ENCODE measurements at regions not wholly inside any gene's neighbourhood (a gene's known extent, or its start where the extent isn't known, plus 50 kb on each side); places are given as distances from the start of the nearest gene placed in this dataset.

DNA sequence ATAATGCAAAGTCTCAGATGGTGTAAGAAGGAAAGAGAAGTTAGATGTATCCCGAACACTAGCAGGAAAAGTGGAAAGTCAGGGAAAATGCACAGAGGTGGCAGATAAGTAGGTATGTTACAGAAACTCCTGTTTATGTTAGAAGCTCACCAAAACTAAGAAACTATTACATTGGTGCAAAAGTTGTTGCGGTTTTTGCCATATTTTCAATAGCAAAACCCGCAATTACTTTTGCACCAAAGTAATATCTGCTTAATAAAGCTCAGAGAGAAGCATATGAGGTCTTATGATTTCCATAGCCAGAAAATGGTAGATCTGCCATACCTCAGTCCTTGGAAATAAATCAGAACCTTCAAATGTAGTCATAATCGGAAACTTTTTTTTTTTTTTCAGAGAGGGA, 1035.6 kb downstream of the PCDH7 start:
- POLR2A ChIA-PET, result no interaction called here
- Mint-ChIP-seq H3K27me3 (no peaks in the 10 kb centered on the region), H3K4me3 (no peak overlapping the region), H3K9me3 (peaks cover 11% of the 10 kb centered on the region), H3K4me1 (ENCODE audit: low read depth) (no peaks in the 10 kb centered on the region), H3K36me3 (ENCODE audit: low read depth) (no peaks in the 10 kb centered on the region), H3K27ac (no peak overlapping the region)
- DNase-seq (no peak), ATAC-seq (ENCODE audit: poor library complexity) (no peak)
- Histone ChIP-seq H3K9me3 (ENCODE audit: control insufficient read depth in 1 of 2, insufficient read depth in 1 of 2, low read length in 2 of 2) (peaks cover 0 to 9% of the 10 kb centered on the region in 2 experiments), H3K4me1 (ENCODE audit: insufficient read depth, low read length) (no peaks in the 10 kb centered on the region), H3K36me3 (ENCODE audit: insufficient read depth, low read length) (no peaks in the 10 kb centered on the region), H3K27ac (ENCODE audit: low read depth in 1 of 2, low read length in 2 of 2) (no peak overlapping the region), H3K4me3 (ENCODE audit: low read length) (no peak overlapping the region), H3K27me3 (ENCODE audit: control insufficient read depth in 1 of 2, insufficient read depth in 2 of 2, low read length in 2 of 2) (no peaks in the 10 kb centered on the region)
- CTCF ChIA-PET, result no interaction called here
- no peak for TF ChIP-seq CTCF (IDR thresholded peaks at IDR 0.05)
- intact Hi-C loops (cut with DNase I, micrococcal nuclease), result no loop called here

GRCh38 chr4:31768756-31769155, 1048.6 kb downstream of the PCDH7 start:
- no peaks in the 10 kb centered on the region for H3K36me3 Mint-ChIP-seq (ENCODE audit: low read depth)
- DNase-seq (no peak), ATAC-seq (ENCODE audit: poor library complexity) (no peak)
- Histone ChIP-seq H3K4me1 (ENCODE audit: insufficient read depth, low read length) (no peaks in the 10 kb centered on the region), H3K27me3 (ENCODE audit: control insufficient read depth in 1 of 2, insufficient read depth in 2 of 2, low read length in 2 of 2) (no peaks in the 10 kb centered on the region), H3K9me3 (ENCODE audit: control insufficient read depth in 1 of 2, insufficient read depth in 1 of 2, low read length in 2 of 2) (peaks cover 0 to 4% of the 10 kb centered on the region in 2 experiments), H3K27ac (ENCODE audit: low read depth in 1 of 2, low read length in 2 of 2) (no peak overlapping the region), H3K36me3 (ENCODE audit: insufficient read depth, low read length) (no peaks in the 10 kb centered on the region), H3K4me3 (ENCODE audit: low read length) (no peak overlapping the region)
- H3K4me1 Mint-ChIP-seq (ENCODE audit: low read depth), result no peaks in the 10 kb centered on the region
- no peak overlapping the region for H3K27ac Mint-ChIP-seq
- H3K9me3 Mint-ChIP-seq, result peaks cover 8% of the 10 kb centered on the region
- TF ChIP-seq CTCF (IDR thresholded peaks at IDR 0.05), result no peak
- ChIA-PET CTCF (interaction anchor here (0.7 kb wide), 1 partner anchor 33 kb away, joined by 4 read pairs; no protein-coding TSS in a partner anchor), POLR2A (no interaction called here)
- H3K27me3 Mint-ChIP-seq, result no peaks in the 10 kb centered on the region
- no peak overlapping the region for H3K4me3 Mint-ChIP-seq
- intact Hi-C loops (cut with DNase I, micrococcal nuclease), result no loop called here

GRCh38 chr4:31783311-31783710, 1063.1 kb downstream of the PCDH7 start:
- POLR2A ChIA-PET, result no interaction called here
- intact Hi-C loops (cut with DNase I, micrococcal nuclease), result no loop called here
- no peak for TF ChIP-seq CTCF (IDR thresholded peaks at IDR 0.05)
- H3K27ac ChIP-seq (ENCODE audit: low read depth in 1 of 2, low read length in 2 of 2), result no peak overlapping the region
- no peak overlapping the region for H3K4me3 ChIP-seq (ENCODE audit: low read length)
- Mint-ChIP-seq H3K4me1 (ENCODE audit: low read depth) (no peaks in the 10 kb centered on the region), H3K4me3 (no peak overlapping the region), H3K9me3 (peaks cover 2% of the 10 kb centered on the region), H3K36me3 (ENCODE audit: low read depth) (no peaks in the 10 kb centered on the region), H3K27ac (no peak overlapping the region), H3K27me3 (no peaks in the 10 kb centered on the region)
- no peaks in the 10 kb centered on the region for H3K27me3 ChIP-seq (ENCODE audit: control insufficient read depth in 1 of 2, insufficient read depth in 2 of 2, low read length in 2 of 2)
- no peaks in the 10 kb centered on the region for H3K36me3 ChIP-seq (ENCODE audit: insufficient read depth, low read length)
- ATAC-seq (ENCODE audit: poor library complexity) (no peak), DNase-seq (no peak)
- peaks cover 0 to 5% of the 10 kb centered on the region in 2 experiments for H3K9me3 ChIP-seq (ENCODE audit: control insufficient read depth in 1 of 2, insufficient read depth in 1 of 2, low read length in 2 of 2)
- CTCF ChIA-PET, result no interaction called here
- no peaks in the 10 kb centered on the region for H3K4me1 ChIP-seq (ENCODE audit: insufficient read depth, low read length)
